K562 (cell line): ENCODE measurements at regions not wholly inside any gene's neighbourhood (a gene's known extent, or its start where the extent isn't known, plus 50 kb on each side); places are given as distances from the start of the nearest gene placed in this dataset.

Experiments used
- ARHGAP35 ChIP-seq: fragments of 450-650 bp; IDR thresholded peaks from 2 replicates; pipeline ENCODE4 v1.6.1; 2018; ENCODE audit not compliant: partially characterized antibody
- ELK3 ChIP-seq: fragments of 450-650 bp; formaldehyde crosslinking; IDR thresholded peaks from 2 replicates; pipeline ENCODE4 v1.4.0; 2020; ENCODE audit warnings: mild to moderate bottlenecking
- ID3 ChIP-seq, 2 experiments: fragments of 250-450 bp in 1 of 2; fragments of 450-650 bp in 1 of 2; sonication (Bioruptor Pico) in 1 of 2; IDR thresholded peaks; 2 replicates each; pipeline versions ENCODE4 v1.6.1 to v1.8.0; 2016 to 2021; ENCODE audit warnings: mild to moderate bottlenecking in 2 of 2, moderate library complexity in 2 of 2, missing compliant biosample characterization in 1 of 2, missing genetic modification characterization in 1 of 2
- NFIC ChIP-seq: fragments of 450-650 bp; IDR thresholded peaks from 2 replicates; pipeline ENCODE4 v1.6.1; 2017; ENCODE audit warnings: mild to moderate bottlenecking, inconsistent platforms
- NR1H2 ChIP-seq: sonication (generic); formaldehyde crosslinking; IDR thresholded peaks from 2 replicates; pipeline ENCODE4 v1.4.0; 2020; ENCODE audit warnings: mild to moderate bottlenecking, missing genetic modification reagents
- PYGO2 ChIP-seq: fragments of 450-650 bp; IDR thresholded peaks from 2 replicates; pipeline ENCODE4 v1.6.1; 2016; ENCODE audit warnings: mild to moderate bottlenecking, missing genetic modification characterization, moderate library complexity, missing compliant biosample characterization
- ZNF175 ChIP-seq: fragments of 200-800 bp; sonication (Bioruptor generic); IDR thresholded peaks from 2 replicates; pipeline ENCODE4 v1.6.1; 2016; ENCODE audit warnings: low read depth, mild to moderate bottlenecking, missing genetic modification characterization, missing compliant biosample characterization
- ZNF324 ChIP-seq: fragments of 250-450 bp; sonication (Bioruptor Pico); IDR thresholded peaks from 2 replicates; pipeline ENCODE4 v1.4.0; 2020; ENCODE audit warnings: mild to moderate bottlenecking
- ZNF395 ChIP-seq: fragments of 200-800 bp; sonication (Bioruptor generic); IDR thresholded peaks from 2 replicates; pipeline ENCODE4 v1.6.1; 2017; ENCODE audit warnings: missing genetic modification characterization, missing compliant biosample characterization
- ZNF586 ChIP-seq: fragments of 450-650 bp; formaldehyde crosslinking; conservative IDR thresholded peaks from 2 replicates; pipeline ENCODE4 v1.4.0; 2020; ENCODE audit warnings: mild to moderate bottlenecking, moderate library complexity
- TF ChIP-seq, protein P1 (sequence below): sonication (generic); formaldehyde crosslinking; IDR thresholded peaks from 2 replicates; pipeline ENCODE4 v1.8.1; 2023; ENCODE audit warnings: mild to moderate bottlenecking, missing genetic modification reagents
- TF ChIP-seq, protein P2 (sequence below): sonication (generic); formaldehyde crosslinking; IDR thresholded peaks from 2 replicates; pipeline ENCODE4 v1.8.0; 2023; ENCODE audit warnings: mild to moderate bottlenecking, missing genetic modification reagents
- TF ChIP-seq, protein P3 (sequence below), 2 experiments: fragments of 150-350 bp in 1 of 2; IDR thresholded peaks; 2 replicates each; pipeline ENCODE4 v1.6.1; 2012 to 2016; ENCODE audit warnings: low read depth in 2 of 2, low read length in 2 of 2, mild to moderate bottlenecking in 1 of 2, moderate library complexity in 1 of 2

DNA sequence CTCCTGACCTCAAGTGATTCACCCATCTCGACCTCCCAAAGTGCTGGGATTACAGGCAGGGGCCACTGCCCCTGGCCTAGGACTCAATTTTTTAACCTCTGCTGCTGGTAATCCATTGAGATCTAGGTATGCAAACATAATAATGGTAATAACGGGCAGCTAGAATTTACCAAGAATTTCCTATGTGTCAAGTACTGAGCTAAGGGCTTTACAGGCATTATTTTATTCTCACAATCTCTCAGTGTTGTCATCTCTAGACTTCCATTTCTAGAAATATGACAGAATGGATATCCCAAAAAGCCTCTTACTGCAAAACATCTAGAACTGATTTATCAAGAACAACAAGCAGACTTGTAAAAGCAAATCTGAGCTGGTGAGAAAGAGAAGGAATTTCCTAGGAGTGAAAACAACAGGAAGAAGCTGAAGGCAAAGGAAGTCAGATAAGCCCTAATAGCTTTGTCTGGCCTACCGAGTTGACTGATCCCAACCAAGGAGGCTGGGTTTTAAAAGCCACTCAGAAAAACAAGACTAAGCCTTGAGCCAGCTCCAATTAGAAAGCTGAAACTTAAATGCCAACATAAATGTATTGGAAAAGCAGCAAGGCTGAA, 70.6 kb downstream of the CCDC71L start (continued):
- TF ChIP-seq ID3 (CRISPR knock-in tag; IDR thresholded peaks at IDR 0.05): no peak
- TF ChIP-seq ID3 (tag; IDR thresholded peaks at IDR 0.05): no peak
- no peak for TF ChIP-seq ELK3 (CRISPR knock-in tag)
- TF ChIP-seq, protein P1, sequence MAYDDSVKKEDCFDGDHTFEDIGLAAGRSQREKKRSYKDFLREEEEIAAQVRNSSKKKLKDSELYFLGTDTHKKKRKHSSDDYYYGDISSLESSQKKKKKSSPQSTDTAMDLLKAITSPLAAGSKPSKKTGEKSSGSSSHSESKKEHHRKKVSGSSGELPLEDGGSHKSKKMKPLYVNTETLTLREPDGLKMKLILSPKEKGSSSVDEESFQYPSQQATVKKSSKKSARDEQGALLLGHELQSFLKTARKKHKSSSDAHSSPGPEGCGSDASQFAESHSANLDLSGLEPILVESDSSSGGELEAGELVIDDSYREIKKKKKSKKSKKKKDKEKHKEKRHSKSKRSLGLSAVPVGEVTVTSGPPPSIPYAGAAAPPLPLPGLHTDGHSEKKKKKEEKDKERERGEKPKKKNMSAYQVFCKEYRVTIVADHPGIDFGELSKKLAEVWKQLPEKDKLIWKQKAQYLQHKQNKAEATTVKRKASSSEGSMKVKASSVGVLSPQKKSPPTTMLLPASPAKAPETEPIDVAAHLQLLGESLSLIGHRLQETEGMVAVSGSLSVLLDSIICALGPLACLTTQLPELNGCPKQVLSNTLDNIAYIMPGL (CRISPR knock-in tag): no peak
- peak; percentile 69; the same call in 1 of the 2 replicates for TF ChIP-seq ZNF395 (CRISPR knock-in tag)
- no peak for TF ChIP-seq NR1H2
- no peak for TF ChIP-seq ZNF586
- TF ChIP-seq PYGO2 (tag): 0 out of 2 replicates have a peak, but pooled peaks have one; percentile 21
- TF ChIP-seq ZNF324: no peak
- TF ChIP-seq, protein P2, sequence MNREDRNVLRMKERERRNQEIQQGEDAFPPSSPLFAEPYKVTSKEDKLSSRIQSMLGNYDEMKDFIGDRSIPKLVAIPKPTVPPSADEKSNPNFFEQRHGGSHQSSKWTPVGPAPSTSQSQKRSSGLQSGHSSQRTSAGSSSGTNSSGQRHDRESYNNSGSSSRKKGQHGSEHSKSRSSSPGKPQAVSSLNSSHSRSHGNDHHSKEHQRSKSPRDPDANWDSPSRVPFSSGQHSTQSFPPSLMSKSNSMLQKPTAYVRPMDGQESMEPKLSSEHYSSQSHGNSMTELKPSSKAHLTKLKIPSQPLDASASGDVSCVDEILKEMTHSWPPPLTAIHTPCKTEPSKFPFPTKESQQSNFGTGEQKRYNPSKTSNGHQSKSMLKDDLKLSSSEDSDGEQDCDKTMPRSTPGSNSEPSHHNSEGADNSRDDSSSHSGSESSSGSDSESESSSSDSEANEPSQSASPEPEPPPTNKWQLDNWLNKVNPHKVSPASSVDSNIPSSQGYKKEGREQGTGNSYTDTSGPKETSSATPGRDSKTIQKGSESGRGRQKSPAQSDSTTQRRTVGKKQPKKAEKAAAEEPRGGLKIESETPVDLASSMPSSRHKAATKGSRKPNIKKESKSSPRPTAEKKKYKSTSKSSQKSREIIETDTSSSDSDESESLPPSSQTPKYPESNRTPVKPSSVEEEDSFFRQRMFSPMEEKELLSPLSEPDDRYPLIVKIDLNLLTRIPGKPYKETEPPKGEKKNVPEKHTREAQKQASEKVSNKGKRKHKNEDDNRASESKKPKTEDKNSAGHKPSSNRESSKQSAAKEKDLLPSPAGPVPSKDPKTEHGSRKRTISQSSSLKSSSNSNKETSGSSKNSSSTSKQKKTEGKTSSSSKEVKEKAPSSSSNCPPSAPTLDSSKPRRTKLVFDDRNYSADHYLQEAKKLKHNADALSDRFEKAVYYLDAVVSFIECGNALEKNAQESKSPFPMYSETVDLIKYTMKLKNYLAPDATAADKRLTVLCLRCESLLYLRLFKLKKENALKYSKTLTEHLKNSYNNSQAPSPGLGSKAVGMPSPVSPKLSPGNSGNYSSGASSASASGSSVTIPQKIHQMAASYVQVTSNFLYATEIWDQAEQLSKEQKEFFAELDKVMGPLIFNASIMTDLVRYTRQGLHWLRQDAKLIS (CRISPR knock-in tag): 0 out of 2 replicates have a peak, but pooled peaks have one; percentile 32
- TF ChIP-seq ARHGAP35: no peak
- TF ChIP-seq, protein P3, sequence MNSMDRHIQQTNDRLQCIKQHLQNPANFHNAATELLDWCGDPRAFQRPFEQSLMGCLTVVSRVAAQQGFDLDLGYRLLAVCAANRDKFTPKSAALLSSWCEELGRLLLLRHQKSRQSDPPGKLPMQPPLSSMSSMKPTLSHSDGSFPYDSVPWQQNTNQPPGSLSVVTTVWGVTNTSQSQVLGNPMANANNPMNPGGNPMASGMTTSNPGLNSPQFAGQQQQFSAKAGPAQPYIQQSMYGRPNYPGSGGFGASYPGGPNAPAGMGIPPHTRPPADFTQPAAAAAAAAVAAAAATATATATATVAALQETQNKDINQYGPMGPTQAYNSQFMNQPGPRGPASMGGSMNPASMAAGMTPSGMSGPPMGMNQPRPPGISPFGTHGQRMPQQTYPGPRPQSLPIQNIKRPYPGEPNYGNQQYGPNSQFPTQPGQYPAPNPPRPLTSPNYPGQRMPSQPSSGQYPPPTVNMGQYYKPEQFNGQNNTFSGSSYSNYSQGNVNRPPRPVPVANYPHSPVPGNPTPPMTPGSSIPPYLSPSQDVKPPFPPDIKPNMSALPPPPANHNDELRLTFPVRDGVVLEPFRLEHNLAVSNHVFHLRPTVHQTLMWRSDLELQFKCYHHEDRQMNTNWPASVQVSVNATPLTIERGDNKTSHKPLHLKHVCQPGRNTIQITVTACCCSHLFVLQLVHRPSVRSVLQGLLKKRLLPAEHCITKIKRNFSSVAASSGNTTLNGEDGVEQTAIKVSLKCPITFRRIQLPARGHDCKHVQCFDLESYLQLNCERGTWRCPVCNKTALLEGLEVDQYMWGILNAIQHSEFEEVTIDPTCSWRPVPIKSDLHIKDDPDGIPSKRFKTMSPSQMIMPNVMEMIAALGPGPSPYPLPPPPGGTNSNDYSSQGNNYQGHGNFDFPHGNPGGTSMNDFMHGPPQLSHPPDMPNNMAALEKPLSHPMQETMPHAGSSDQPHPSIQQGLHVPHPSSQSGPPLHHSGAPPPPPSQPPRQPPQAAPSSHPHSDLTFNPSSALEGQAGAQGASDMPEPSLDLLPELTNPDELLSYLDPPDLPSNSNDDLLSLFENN (IDR thresholded peaks at IDR 0.05; ENCODE audit: low read depth in 2 of 2, low read length in 2 of 2): 0 out of 4 replicates have a peak, but pooled peaks of 1 of the 2 experiments have one; percentile 39
- TF ChIP-seq ZNF175: peak; percentile 78; the same call in 1 of the 2 replicates
- 0 out of 2 replicates have a peak, but pooled peaks have one; percentile 6 for TF ChIP-seq NFIC
